ENCODE measurements at regions not wholly inside any gene's neighbourhood (a gene's known extent, or its start where the extent isn't known, plus 50 kb on each side); places are given as distances from the start of the nearest gene placed in this dataset.

DNA sequence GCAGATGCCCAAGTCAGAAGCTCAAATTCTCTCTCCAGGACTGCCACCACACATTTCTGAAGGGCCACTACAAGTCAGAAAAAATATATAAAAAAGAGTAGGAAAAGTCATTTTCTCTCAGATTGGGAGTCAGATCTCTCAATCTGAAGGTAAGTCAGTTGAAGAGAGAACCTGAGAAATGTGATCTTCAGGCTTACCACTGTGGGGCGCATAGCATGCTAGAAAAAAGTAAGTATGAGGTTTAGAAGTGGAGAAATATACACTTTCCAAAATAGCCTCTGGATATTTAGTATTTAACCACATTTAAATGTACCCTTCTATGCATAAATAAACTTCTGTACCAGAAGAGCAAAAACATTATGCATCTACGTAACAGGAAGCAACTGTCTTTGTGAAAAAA lies 800.7 kb upstream of the CTNND2 start:
- TF ChIP-seq, protein P1, sequence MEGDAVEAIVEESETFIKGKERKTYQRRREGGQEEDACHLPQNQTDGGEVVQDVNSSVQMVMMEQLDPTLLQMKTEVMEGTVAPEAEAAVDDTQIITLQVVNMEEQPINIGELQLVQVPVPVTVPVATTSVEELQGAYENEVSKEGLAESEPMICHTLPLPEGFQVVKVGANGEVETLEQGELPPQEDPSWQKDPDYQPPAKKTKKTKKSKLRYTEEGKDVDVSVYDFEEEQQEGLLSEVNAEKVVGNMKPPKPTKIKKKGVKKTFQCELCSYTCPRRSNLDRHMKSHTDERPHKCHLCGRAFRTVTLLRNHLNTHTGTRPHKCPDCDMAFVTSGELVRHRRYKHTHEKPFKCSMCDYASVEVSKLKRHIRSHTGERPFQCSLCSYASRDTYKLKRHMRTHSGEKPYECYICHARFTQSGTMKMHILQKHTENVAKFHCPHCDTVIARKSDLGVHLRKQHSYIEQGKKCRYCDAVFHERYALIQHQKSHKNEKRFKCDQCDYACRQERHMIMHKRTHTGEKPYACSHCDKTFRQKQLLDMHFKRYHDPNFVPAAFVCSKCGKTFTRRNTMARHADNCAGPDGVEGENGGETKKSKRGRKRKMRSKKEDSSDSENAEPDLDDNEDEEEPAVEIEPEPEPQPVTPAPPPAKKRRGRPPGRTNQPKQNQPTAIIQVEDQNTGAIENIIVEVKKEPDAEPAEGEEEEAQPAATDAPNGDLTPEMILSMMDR (conservative IDR thresholded peaks at IDR 0.05; ENCODE audit: low read depth, low read length), result no peak
- DNase-seq (ENCODE audit: low read depth), result no peak

DNA sequence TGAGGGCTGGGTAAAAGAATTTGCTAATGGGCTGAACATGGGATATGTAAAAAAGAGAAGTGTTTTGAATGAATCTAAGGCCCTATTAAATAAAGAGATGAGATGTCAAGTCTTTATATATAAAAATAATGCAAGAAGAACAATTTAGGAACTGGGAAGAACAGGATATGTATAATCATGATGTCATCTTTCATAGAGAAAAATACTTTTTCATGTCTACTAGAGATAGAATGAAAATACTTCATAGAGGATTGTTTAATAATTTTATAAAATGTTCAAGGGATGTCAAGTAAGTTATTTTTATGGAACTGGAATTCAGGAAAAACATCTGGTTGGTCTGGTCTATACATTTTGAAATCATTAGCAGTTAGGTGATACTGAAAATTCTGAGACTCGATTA lies 799.0 kb upstream of the CTNND2 start:
- no peak for DNase-seq (ENCODE audit: low read depth)
- no peak overlapping the region for H3K4me3 ChIP-seq (ENCODE audit: low read depth, low read length)
- TF ChIP-seq, protein P1 (conservative IDR thresholded peaks at IDR 0.05; ENCODE audit: low read depth, low read length), result no peak

More for the DNA sequence above, 800.7 kb upstream of the CTNND2 start:
- no peak overlapping the region for H3K4me3 ChIP-seq (ENCODE audit: low read depth, low read length)

DNA sequence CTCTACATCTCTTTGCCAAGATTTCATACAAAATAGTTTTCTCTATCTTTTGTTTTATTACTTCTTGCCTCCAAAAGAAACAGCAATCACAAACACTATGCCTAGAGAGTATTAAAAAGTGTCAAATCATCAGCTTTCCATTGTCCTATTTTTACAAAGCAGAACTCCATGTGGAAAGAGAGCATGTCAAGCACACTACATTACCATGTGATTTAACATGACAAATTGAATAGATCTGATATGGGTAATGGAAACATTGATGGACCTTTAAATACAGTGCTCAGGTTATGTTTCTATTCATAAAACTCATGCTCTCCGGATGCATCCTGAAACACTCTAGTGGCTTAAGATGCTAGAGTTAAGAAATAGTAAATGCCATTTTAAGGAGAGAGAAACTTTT lies 791.4 kb upstream of the CTNND2 start:
- no peak overlapping the region for H3K4me3 ChIP-seq (ENCODE audit: low read depth, low read length)
- DNase-seq (ENCODE audit: low read depth), result no peak
- TF ChIP-seq, protein P1 (conservative IDR thresholded peaks at IDR 0.05; ENCODE audit: low read depth, low read length), result no peak

DNA sequence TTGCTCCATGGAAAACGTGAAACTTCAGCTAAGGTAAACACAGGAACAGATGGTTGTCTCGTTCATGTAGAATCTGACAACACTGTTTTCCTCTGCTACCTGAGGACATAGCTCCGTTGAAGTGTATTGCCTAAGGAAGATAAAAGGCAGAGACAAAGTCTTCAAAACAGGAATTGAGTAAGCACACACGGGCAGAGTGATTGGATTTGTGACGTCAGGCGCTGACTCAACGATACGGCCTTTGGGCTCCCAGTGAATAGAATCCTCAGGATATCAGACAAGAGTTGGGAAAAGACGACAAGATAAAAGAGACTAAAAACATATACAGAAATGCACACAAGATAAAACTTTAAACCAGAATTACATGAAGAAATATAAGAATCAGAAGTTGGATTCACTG lies 787.1 kb upstream of the CTNND2 start:
- TF ChIP-seq, protein P1 (conservative IDR thresholded peaks at IDR 0.05; ENCODE audit: low read depth, low read length), result no peak

DNA sequence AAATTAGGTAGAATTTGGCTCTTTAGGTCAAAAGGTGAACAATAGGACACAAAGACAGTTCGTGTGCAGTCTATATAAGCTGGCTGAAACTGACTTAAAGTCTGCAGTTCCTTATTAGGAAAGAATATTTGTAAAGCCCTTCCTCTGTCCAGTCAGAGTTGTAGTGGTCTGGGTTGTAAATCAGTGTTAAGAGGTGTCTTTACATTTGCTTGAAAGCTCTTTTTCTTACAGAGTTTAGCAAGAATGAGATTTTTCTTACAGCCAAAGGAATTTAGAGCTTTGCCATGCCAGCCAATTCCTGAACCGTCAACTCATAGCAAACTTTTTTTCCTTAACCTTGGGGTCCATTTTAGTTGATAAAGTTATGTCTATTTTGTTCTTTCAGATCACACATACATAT lies 786.1 kb upstream of the CTNND2 start:
- no peak overlapping the region for H3K4me3 ChIP-seq (ENCODE audit: low read depth, low read length)
- no peak for DNase-seq (ENCODE audit: low read depth)
- TF ChIP-seq, protein P1 (conservative IDR thresholded peaks at IDR 0.05; ENCODE audit: low read depth, low read length), result no peak

More for the DNA sequence above, 787.1 kb upstream of the CTNND2 start:
- no peak for DNase-seq (ENCODE audit: low read depth)
- H3K4me3 ChIP-seq (ENCODE audit: low read depth, low read length), result no peak overlapping the region

DNA sequence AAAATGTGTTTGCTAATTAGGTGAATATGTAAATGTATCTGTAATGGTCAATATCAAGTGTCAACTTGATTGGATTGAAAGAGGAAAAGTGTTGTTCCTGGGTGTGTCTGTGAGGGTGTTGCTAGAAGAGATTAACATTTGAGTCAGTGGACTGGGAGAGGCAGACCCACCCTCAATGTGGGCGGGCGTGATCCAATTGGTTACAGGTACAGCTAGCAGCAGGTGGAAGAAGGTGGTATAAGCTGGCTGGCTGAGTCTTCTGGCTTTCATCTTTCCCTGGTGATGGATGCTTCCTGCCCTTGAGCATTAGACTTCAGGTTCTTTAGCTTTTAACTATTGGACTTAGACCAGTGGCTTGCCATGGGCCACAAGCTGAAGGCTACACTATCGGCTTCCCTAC lies 779.0 kb upstream of the CTNND2 start:
- DNase-seq (ENCODE audit: low read depth), result no peak
- TF ChIP-seq, protein P1 (conservative IDR thresholded peaks at IDR 0.05; ENCODE audit: low read depth, low read length), result no peak
- no peak overlapping the region for H3K4me3 ChIP-seq (ENCODE audit: low read depth, low read length)

DNA sequence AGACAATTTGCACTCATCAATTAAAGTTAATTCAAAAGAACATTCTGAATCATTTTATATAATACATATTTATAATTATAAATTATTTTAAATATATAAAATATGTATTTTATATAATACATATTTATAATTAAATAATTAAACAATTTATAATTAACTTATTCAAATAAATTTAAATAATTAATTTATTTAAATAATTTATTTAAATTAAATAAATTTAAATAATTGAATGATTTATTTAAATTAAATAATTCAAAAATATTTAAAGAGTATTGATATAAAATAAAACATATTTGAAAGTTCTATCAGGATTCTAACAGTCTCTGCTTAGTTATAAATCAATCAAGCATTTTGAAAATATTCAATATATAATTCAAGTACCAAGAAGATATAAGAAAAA lies 775.5 kb upstream of the CTNND2 start:
- H3K4me3 ChIP-seq (ENCODE audit: low read depth, low read length), result no peak overlapping the region
- TF ChIP-seq, protein P1 (conservative IDR thresholded peaks at IDR 0.05; ENCODE audit: low read depth, low read length), result no peak
- DNase-seq (ENCODE audit: low read depth), result no peak
